Thoracic aorta (tissue), 2 donors: ENCODE measurements at regions not wholly inside any gene's neighbourhood (a gene's known extent, or its start where the extent isn't known, plus 50 kb on each side); places are given as distances from the start of the nearest gene placed in this dataset.
"Not testable (repeated sequence)": the region's sequence is repeated elsewhere in the genome, so short reads cannot be mapped to it uniquely, and the experiment has no call there.

Experiments used
- ATAC-seq: fragments of 150-250 bp; one replicate; pipeline ENCODE4 v1.8.0; 2017; ENCODE audit warnings: low read depth; ENCODE audit not compliant: insufficient number of reproducible peaks, low FRiP score
- DNase-seq: peaks from one replicate; pipeline ENCODE4 v3.0.0-alpha.2; 2020; ENCODE audit warnings: low spot score
- H3K27ac ChIP-seq, 2 donors: fragments of 200-600 bp; sonication (generic); 1 replicate in 1 of 2; 2 replicates in 1 of 2; pipeline ENCODE4 v1.5.1; 2016; ENCODE audit warnings: mild to moderate bottlenecking in 2 of 2, moderate library complexity in 2 of 2
- H3K27me3 ChIP-seq: fragments of 200-600 bp; sonication (generic); replicated peaks from 2 replicates; pipeline ENCODE4 v1.6.0; 2016; ENCODE audit warnings: mild to moderate bottlenecking; ENCODE audit not compliant: insufficient read depth
- H3K36me3 ChIP-seq: fragments of 200-600 bp; sonication (generic); one replicate; pipeline ENCODE4 v1.5.1; 2016
- H3K4me1 ChIP-seq, 2 donors: fragments of 200-600 bp; sonication (generic); 1 replicate in 1 of 2; 2 replicates in 1 of 2; pipeline versions ENCODE4 v1.5.1 to v1.6.0; 2016; ENCODE audit warnings: low read depth in 2 of 2, mild to moderate bottlenecking in 1 of 2; ENCODE audit not compliant: control insufficient read depth in 1 of 2
- H3K4me3 ChIP-seq: fragments of 200-600 bp; sonication (generic); 2 replicates; pipeline ENCODE4 v1.5.1; 2016; ENCODE audit warnings: mild to moderate bottlenecking
- H3K9me3 ChIP-seq: fragments of 200-600 bp; sonication (generic); 2 replicates; pipeline ENCODE4 v1.5.1; 2016
- TF ChIP-seq, protein P1 (sequence below): fragments of 200-600 bp; sonication (generic); IDR thresholded peaks from one replicate; pipeline ENCODE4 v1.5.1; 2019; ENCODE audit warnings: antibody characterized with exemption

DNA sequence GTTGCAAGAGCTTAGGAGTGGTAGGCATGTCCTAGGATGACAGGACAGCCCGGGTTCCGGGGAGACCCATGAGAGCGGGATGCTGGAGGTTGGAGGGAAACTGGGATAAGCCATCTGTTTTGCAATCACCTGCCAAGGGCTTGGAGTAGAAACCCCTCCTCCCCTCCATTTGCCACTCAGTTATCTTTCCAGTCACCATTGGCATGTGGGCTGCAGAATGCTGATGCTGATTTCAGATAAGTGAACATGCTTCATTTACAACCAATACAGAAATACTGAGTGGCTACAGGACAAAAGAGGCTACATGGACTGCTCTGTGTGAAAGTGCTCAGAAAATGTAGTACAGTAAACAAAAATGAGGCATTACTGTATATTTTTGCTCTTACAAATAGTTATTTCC is 93.4 kb upstream of the KIF2A start:
- Histone ChIP-seq H3K27me3 (no peaks in the 10 kb centered on the region), H3K4me1 (no peaks in the 10 kb centered on the region), H3K9me3 (no peaks in the 10 kb centered on the region), H3K27ac (no peak overlapping the region), H3K36me3 (no peaks in the 10 kb centered on the region), H3K4me3 (no peak overlapping the region)
- DNase-seq (no peak), ATAC-seq (no peak)
- TF ChIP-seq, protein P1, sequence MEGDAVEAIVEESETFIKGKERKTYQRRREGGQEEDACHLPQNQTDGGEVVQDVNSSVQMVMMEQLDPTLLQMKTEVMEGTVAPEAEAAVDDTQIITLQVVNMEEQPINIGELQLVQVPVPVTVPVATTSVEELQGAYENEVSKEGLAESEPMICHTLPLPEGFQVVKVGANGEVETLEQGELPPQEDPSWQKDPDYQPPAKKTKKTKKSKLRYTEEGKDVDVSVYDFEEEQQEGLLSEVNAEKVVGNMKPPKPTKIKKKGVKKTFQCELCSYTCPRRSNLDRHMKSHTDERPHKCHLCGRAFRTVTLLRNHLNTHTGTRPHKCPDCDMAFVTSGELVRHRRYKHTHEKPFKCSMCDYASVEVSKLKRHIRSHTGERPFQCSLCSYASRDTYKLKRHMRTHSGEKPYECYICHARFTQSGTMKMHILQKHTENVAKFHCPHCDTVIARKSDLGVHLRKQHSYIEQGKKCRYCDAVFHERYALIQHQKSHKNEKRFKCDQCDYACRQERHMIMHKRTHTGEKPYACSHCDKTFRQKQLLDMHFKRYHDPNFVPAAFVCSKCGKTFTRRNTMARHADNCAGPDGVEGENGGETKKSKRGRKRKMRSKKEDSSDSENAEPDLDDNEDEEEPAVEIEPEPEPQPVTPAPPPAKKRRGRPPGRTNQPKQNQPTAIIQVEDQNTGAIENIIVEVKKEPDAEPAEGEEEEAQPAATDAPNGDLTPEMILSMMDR: no peak

DNA sequence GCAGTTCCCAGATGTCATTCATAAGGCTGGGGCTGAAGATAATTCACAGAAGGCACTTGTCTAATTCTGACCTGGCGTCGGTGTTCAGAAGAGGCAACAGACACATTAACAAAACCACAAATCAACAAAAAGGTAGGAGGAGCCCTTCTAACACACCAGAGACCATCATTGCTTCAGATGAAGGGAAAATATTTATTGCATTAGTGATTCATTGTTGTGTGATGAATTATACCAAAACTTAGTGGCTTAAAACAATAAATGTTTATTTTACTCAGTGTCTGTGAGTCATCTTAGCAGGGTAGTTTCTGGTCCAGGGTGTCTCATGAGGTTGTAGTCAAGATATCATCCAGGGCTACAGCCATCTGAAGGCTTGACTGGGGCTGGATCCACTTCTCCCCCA is 91.3 kb upstream of the KIF2A start:
- H3K36me3 ChIP-seq: no peaks in the 10 kb centered on the region
- TF ChIP-seq, protein P1: no peak
- no peaks in the 10 kb centered on the region for H3K27me3 ChIP-seq
- H3K27ac ChIP-seq: no peak overlapping the region
- H3K9me3 ChIP-seq: no peaks in the 10 kb centered on the region
- H3K4me3 ChIP-seq: no peak overlapping the region
- ATAC-seq: no peak
- DNase-seq: no peak
- no peaks in the 10 kb centered on the region for H3K4me1 ChIP-seq

DNA sequence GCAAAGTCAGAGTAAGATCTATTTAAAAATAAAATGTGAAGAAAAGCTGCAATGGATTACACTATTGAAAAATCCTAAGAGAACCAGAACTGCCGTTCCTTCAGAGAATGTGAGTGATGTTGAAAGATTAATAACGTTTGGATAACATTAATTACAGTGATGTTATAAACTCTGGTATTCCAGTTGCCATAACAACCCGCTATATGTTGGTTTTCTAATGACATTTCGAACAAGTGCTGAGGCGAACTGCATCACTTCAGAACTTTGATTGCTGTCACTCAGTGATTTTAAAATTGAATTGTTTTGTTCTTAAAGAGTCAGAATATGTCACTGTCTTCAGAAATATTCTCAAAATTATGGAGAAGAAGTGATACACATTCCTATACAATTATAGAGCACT is 89.4 kb upstream of the KIF2A start:
- not testable (repeated sequence) for H3K9me3 ChIP-seq, H3K27me3 ChIP-seq, H3K4me3 ChIP-seq, ATAC-seq, DNase-seq, H3K36me3 ChIP-seq, H3K27ac ChIP-seq, H3K4me1 ChIP-seq

DNA sequence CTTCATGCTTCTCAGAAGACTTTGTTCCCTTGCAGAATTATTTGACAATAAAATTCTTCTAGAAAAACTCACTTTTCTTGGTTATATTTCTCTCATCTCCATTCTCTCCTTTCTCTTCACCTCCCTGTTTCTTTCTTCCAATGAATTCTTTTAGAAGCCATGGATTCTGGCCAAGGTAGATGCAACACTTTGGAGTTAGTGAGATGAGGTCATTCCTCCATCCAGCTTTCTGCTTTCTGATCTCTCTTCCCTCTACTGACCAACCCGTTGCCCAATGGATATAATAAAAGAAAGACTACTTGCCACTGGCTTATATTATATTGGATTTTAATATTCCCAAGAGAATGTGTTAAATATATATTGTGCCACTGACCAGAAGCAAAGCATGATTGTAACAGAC is 88.9 kb upstream of the KIF2A start:
- H3K4me1 ChIP-seq, H3K4me3 ChIP-seq, ATAC-seq, DNase-seq, H3K9me3 ChIP-seq, H3K27me3 ChIP-seq, H3K27ac ChIP-seq, H3K36me3 ChIP-seq: not testable (repeated sequence)

DNA sequence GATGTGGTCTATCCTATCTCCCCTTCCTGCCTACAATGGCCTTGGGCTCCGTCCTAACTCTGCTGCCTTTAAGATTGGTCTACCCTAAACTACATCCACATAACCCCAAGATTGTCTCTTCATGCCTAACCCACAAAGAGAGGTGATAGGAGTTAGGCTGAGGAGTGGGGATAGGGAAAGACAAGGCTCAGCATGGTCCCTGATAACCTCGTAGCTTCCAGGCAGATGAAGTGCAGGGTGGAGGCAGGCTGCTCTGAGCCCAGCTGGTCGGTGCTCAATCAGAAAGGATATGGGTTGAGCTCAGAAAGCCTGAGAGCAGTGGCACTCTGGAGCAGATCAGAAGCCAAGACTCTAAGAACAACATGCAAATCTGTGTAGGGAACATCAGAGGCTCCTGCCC is 87.1 kb upstream of the KIF2A start:
- not testable (repeated sequence) for H3K27me3 ChIP-seq, H3K36me3 ChIP-seq, H3K9me3 ChIP-seq, H3K4me1 ChIP-seq, ATAC-seq, DNase-seq, H3K4me3 ChIP-seq, H3K27ac ChIP-seq

DNA sequence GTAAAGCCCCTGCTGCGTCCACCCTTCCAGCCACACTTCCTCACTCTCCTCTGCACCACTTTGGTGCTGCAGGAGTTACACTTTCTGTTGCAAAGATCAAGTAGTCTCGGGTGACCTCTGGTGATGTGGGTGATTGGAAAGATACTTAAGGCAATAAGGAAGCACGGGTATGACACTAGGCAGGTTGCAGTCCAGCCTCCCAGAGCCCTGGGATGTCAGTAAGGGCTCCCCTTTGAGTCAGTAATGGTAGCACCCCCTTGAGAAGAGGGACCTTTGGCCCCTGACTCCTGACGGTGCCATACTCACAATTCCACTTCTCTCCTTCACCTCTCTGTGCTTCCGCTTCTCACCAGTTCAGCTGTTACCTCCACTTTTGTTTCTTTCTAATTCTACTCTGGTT is 84.1 kb upstream of the KIF2A start:
- not testable (repeated sequence) for H3K27ac ChIP-seq, H3K9me3 ChIP-seq, ATAC-seq

DNA sequence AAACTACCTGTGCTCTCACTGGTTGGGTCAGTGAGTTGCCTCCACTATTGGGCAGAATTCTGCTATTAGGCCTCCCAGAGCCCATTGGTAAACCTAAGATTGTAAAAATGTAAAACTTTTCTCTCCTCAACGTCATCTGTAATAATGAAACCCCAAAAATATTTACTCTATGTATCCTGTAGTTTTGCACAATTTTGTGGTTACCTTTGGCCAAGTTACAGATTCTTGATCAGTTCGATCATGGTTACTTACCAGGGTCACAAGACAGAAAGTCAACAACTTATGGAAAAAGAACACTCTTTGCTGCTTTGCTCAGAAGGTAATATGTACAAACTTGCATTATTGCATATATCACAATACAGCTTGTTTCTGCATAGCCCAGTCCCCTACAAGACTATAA is 83.7 kb upstream of the KIF2A start:
- not testable (repeated sequence) for H3K4me3 ChIP-seq, H3K36me3 ChIP-seq, ATAC-seq, H3K9me3 ChIP-seq, H3K4me1 ChIP-seq, DNase-seq, H3K27me3 ChIP-seq, H3K27ac ChIP-seq

More for the DNA sequence above, 84.1 kb upstream of the KIF2A start:
- H3K4me1 ChIP-seq, H3K27me3 ChIP-seq, H3K4me3 ChIP-seq, H3K36me3 ChIP-seq, DNase-seq: not testable (repeated sequence)

DNA sequence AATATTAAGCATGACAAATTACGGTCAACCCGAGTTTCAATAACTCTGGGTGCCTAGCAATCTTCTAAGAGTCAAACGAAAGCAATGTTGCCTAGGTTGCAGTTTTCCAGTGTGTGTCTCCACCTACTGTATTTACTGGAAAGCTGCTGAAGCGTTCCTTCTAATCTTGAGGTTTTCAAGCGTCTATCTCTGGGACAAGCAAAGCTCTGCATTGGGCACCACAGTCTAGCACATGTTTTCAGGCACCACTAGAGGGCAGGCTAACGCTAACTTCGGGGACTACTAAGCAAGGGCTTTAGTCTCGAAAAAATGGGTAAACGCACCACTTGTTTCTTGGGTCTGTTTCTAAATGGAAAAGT is 82.7 kb upstream of the KIF2A start:
- not testable (repeated sequence) for H3K36me3 ChIP-seq, H3K9me3 ChIP-seq, H3K4me1 ChIP-seq, H3K27me3 ChIP-seq, H3K27ac ChIP-seq
- ATAC-seq: peak; percentile 99
- H3K4me3 ChIP-seq: peak overlapping the region; percentile 45
- DNase-seq: peak; percentile 16
- TF ChIP-seq, protein P1: peak; percentile 50
